ENCODE measurements at regions not wholly inside any gene's neighbourhood (a gene's known extent, or its start where the extent isn't known, plus 50 kb on each side); places are given as distances from the start of the nearest gene placed in this dataset.

GRCh38 chr6:163985040-163985439 lies 570.5 kb downstream of the QKI start:
- WGBS, result 25% methylated on average over 1 of the region's 1 CpG

DNA sequence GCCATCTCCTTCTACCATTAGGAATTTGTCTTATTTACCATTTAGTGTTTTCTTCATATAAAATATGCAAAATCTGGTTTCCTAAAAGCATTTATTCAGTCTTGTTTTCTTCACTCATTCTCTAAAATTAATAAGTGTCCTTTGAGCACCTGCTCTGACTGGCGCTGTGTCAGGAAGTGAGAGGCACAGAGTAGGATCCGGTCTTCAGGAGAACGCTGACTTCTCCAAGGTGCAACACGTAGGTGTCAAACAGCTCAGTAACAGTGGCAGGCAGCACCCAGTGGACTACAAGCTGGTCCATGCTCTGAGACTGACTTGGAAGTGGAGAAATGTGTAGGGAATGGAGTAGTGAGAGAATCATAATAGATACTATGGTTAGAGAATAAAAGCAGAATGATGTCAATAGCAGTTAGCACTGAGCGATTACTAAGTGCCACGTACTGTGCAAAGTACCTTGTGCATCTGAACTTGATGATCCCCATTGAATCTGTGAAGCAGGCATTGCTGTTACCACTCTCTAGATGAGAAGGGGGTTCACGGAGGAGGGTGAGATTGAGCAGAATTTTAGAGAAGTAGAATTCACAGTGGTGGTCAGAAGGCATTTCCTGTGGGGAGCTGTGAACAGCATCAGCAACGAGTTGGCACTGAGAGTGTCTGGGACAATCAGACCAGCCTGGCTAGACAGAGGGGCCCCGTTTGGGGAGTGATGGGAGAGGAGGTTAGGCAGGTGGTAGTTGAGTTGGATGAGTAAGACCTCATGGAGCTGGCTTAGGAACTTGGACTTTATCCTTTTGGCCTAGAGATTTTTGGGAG lies 569.8 kb downstream of the QKI start:
- WGBS, result 94% methylated on average over 9 of the region's 9 CpGs
- no peak overlapping the region for H3K4me3 ChIP-seq (ENCODE audit: low read length)
- H3K4me1 ChIP-seq (ENCODE audit: insufficient read depth, low read length), result no peaks in the 10 kb centered on the region
- H3K9me3 ChIP-seq (ENCODE audit: insufficient read depth, low read depth, low read length), result no peaks in the 10 kb centered on the region
- H3K27ac ChIP-seq (ENCODE audit: low read depth, low read length), result no peak overlapping the region
- no peaks in the 10 kb centered on the region for H3K27me3 ChIP-seq (ENCODE audit: insufficient read depth, low read length)
- H3K9ac ChIP-seq (ENCODE audit: low read depth, low read length), result no peak overlapping the region
- no peaks in the 10 kb centered on the region for H3K36me3 ChIP-seq (ENCODE audit: insufficient read depth, low read length)

More at GRCh38 chr6:163985040-163985439, 570.5 kb downstream of the QKI start:
- H3K27ac ChIP-seq (ENCODE audit: low read depth, low read length), result no peak overlapping the region
- no peaks in the 10 kb centered on the region for H3K36me3 ChIP-seq (ENCODE audit: insufficient read depth, low read length)
- no peaks in the 10 kb centered on the region for H3K9me3 ChIP-seq (ENCODE audit: insufficient read depth, low read depth, low read length)
- H3K9ac ChIP-seq (ENCODE audit: low read depth, low read length), result no peak overlapping the region
- no peaks in the 10 kb centered on the region for H3K4me1 ChIP-seq (ENCODE audit: insufficient read depth, low read length)
- no peak overlapping the region for H3K4me3 ChIP-seq (ENCODE audit: low read length)
- no peaks in the 10 kb centered on the region for H3K27me3 ChIP-seq (ENCODE audit: insufficient read depth, low read length)

DNA sequence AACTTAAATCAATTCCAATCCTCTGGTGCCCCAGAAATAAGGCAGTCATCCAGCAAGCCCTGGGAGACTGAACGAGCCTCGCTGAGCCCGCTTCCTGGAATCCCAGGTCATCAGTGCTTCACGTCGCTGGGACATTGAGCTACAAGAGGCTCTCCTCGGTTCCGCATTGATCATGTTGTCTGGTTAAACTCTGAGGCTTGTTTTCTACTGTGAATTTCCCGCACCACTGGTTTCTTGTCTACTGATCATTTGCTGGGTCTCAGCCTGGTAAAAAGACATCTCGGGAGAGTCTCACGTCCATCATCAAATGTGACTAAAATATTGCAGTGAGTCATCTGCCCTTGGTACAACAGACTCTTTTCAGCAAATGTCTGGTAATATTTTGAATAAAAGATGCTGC lies 569.2 kb downstream of the QKI start:
- Histone ChIP-seq H3K36me3 (ENCODE audit: insufficient read depth, low read length) (no peaks in the 10 kb centered on the region), H3K9ac (ENCODE audit: low read depth, low read length) (no peak overlapping the region), H3K9me3 (ENCODE audit: insufficient read depth, low read depth, low read length) (peaks cover 3% of the 10 kb centered on the region; the same call in 1 of the 2 replicates), H3K4me1 (ENCODE audit: insufficient read depth, low read length) (no peaks in the 10 kb centered on the region), H3K4me3 (ENCODE audit: low read length) (no peak overlapping the region), H3K27me3 (ENCODE audit: insufficient read depth, low read length) (no peaks in the 10 kb centered on the region), H3K27ac (ENCODE audit: low read depth, low read length) (no peak overlapping the region)
- WGBS, result 93% methylated on average over 10 of the region's 10 CpGs

- Histone ChIP-seq H3K4me3 (ENCODE audit: low read length) (no peak overlapping the region), H3K36me3 (ENCODE audit: insufficient read depth, low read length) (no peaks in the 10 kb centered on the region), H3K27ac (ENCODE audit: low read depth, low read length) (no peak overlapping the region), H3K9ac (ENCODE audit: low read depth, low read length) (no peak overlapping the region), H3K9me3 (ENCODE audit: insufficient read depth, low read depth, low read length) (peaks cover 5% of the 10 kb centered on the region; the same call in 1 of the 2 replicates), H3K27me3 (ENCODE audit: insufficient read depth, low read length) (no peaks in the 10 kb centered on the region), H3K4me1 (ENCODE audit: insufficient read depth, low read length) (no peaks in the 10 kb centered on the region)
- 88% methylated on average over 1 of the region's 2 CpGs for WGBS
These were observed 559.8 kb downstream of the QKI start for GRCh38 chr6:163974322-163974721.

- H3K9ac ChIP-seq (ENCODE audit: low read depth, low read length), result no peak overlapping the region
- no peaks in the 10 kb centered on the region for H3K36me3 ChIP-seq (ENCODE audit: insufficient read depth, low read length)
- no peaks in the 10 kb centered on the region for H3K4me1 ChIP-seq (ENCODE audit: insufficient read depth, low read length)
- no peaks in the 10 kb centered on the region for H3K27me3 ChIP-seq (ENCODE audit: insufficient read depth, low read length)
- no peak overlapping the region for H3K27ac ChIP-seq (ENCODE audit: low read depth, low read length)
- H3K4me3 ChIP-seq (ENCODE audit: low read length), result no peak overlapping the region
- H3K9me3 ChIP-seq (ENCODE audit: insufficient read depth, low read depth, low read length), result 0 out of 2 replicates have a peak, but pooled peaks cover 2% of the 10 kb centered on the region
- WGBS, result 94% methylated on average over 59 of the region's 59 CpGs
These were observed 557.6 kb downstream of the QKI start for GRCh38 chr6:163971841-163972838.

DNA sequence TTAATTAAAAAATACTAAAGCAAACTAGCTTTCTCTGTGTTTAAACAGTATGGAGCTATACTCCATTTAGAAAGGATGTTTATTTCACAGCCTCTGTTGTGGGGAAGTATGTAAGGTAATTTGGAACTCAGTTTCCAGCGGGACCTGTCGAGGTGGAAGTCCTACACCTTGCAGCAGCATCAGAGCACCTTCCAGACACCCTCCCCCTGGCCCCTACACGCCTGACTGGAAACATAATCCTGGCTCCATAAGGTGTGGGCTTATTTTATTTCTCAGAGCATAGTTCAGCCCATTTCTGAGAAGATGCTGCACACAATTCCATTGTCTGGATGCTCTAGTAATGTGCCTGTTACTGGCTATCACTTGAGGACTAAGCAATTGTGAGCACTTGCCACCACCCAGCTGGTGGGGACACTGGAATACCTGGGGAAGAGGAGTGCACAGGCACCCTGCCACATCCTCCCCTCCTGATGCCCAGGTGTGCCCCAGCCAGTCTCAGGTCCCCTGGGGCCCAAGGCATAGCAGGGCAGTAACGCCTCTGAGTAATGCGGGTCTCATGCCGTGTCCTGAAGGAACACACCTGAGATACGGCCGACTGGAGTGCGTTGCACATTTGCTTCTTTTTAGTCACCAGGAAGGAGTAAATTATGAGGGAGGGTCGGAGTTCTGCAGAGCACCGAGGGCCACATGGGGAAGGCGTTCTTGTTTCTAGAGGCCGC lies 556.5 kb downstream of the QKI start:
- WGBS, result 96% methylated on average over 13 of the region's 13 CpGs
- Histone ChIP-seq H3K9me3 (ENCODE audit: insufficient read depth, low read depth, low read length) (0 out of 2 replicates have a peak, but pooled peaks cover 2% of the 10 kb centered on the region), H3K36me3 (ENCODE audit: insufficient read depth, low read length) (no peaks in the 10 kb centered on the region), H3K27ac (ENCODE audit: low read depth, low read length) (no peak overlapping the region), H3K27me3 (ENCODE audit: insufficient read depth, low read length) (no peaks in the 10 kb centered on the region), H3K9ac (ENCODE audit: low read depth, low read length) (no peak overlapping the region), H3K4me3 (ENCODE audit: low read length) (no peak overlapping the region), H3K4me1 (ENCODE audit: insufficient read depth, low read length) (no peaks in the 10 kb centered on the region)

GRCh38 chr6:163965426-163966348 lies 551.2 kb downstream of the QKI start:
- Histone ChIP-seq H3K9ac (ENCODE audit: low read depth, low read length) (no peak overlapping the region), H3K27me3 (ENCODE audit: insufficient read depth, low read length) (no peaks in the 10 kb centered on the region), H3K4me3 (ENCODE audit: low read length) (no peak overlapping the region), H3K27ac (ENCODE audit: low read depth, low read length) (no peak overlapping the region), H3K36me3 (ENCODE audit: insufficient read depth, low read length) (no peaks in the 10 kb centered on the region), H3K9me3 (ENCODE audit: insufficient read depth, low read depth, low read length) (no peaks in the 10 kb centered on the region), H3K4me1 (ENCODE audit: insufficient read depth, low read length) (no peaks in the 10 kb centered on the region)
- WGBS, result 84% methylated on average over 14 of the region's 14 CpGs

- H3K4me1 ChIP-seq (ENCODE audit: insufficient read depth, low read length), result no peaks in the 10 kb centered on the region
- H3K27ac ChIP-seq (ENCODE audit: low read depth, low read length), result no peak overlapping the region
- H3K9ac ChIP-seq (ENCODE audit: low read depth, low read length), result no peak overlapping the region
- H3K9me3 ChIP-seq (ENCODE audit: insufficient read depth, low read depth, low read length), result no peaks in the 10 kb centered on the region
- H3K4me3 ChIP-seq (ENCODE audit: low read length), result no peak overlapping the region
- 94% methylated on average over 5 of the region's 6 CpGs for WGBS
- no peaks in the 10 kb centered on the region for H3K36me3 ChIP-seq (ENCODE audit: insufficient read depth, low read length)
- H3K27me3 ChIP-seq (ENCODE audit: insufficient read depth, low read length), result no peaks in the 10 kb centered on the region
These were observed 550.3 kb downstream of the QKI start for GRCh38 chr6:163964789-163965188.

DNA sequence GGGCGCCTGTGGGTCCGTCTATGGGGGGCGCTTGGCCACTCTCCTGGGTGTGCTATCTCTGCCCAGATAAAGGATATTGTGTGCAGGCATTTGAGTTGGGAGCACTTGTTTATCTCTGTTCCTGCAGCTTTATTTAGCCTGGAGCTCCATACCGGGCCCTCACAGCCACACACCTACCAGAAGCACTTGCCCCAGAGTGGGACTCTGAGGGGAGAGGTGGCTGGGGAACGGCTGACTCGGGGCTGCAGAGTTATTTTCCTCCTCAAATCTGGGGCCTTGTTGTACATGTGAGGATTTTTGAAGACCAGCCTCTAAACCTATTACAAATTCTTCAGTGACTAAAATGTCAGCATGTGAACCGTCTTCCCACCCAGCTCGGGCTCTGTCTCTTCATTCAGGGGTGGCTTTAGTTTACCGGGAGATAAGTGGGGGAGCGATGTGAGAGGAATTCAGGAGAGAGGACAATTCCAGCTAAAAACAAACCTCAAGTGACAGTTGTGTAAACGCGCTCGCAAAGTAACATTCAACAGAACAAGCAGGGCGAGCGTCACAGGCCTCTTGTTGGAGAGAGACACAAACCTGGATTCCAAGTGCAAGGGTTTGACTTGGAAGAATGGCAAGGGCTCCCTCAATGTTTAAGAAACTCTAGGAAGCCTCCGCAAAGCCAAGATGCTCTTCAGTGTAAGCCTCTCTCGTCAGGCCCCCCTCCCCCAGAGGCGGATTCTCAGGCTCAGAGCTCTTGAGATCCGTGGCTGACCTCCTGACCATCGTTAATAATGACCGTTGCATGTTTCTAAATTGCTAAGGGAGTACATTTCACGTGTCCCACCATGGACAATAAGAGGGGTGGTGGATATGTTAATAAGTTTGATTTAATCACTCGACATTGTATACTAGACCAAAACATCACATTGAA lies 548.9 kb downstream of the QKI start:
- no peak overlapping the region for H3K4me3 ChIP-seq (ENCODE audit: low read length)
- H3K9me3 ChIP-seq (ENCODE audit: insufficient read depth, low read depth, low read length), result no peaks in the 10 kb centered on the region
- H3K27me3 ChIP-seq (ENCODE audit: insufficient read depth, low read length), result no peaks in the 10 kb centered on the region
- no peak overlapping the region for H3K9ac ChIP-seq (ENCODE audit: low read depth, low read length)
- no peaks in the 10 kb centered on the region for H3K36me3 ChIP-seq (ENCODE audit: insufficient read depth, low read length)
- no peak overlapping the region for H3K27ac ChIP-seq (ENCODE audit: low read depth, low read length)
- H3K4me1 ChIP-seq (ENCODE audit: insufficient read depth, low read length), result peaks cover 8% of the 10 kb centered on the region
- WGBS, result 92% methylated on average over 19 of the region's 23 CpGs

Measured in HUES64 (cell line).